H9 (cell line): ENCODE measurements at regions not wholly inside any gene's neighbourhood (a gene's known extent, or its start where the extent isn't known, plus 50 kb on each side); places are given as distances from the start of the nearest gene placed in this dataset.

ENCODE experiments used
- DNase-seq: peaks from one replicate; pipeline ENCODE4 v3.0.0-alpha.2; 2017
- H2AFZ ChIP-seq: one replicate; pipeline ENCODE4 v1.6.1; 2013; ENCODE audit warnings: mild to moderate bottlenecking, low read length, control low read depth, moderate library complexity
- H2AK5ac ChIP-seq: 2 replicates; pipeline ENCODE4 v1.6.1; 2013; ENCODE audit warnings: low read length, control low read depth, mixed read lengths; ENCODE audit not compliant: insufficient read length
- H2BK120ac ChIP-seq: one replicate; pipeline ENCODE4 v1.6.1; 2013; ENCODE audit warnings: low read depth, mild to moderate bottlenecking, low read length, control low read depth, inconsistent platforms; ENCODE audit not compliant: poor library complexity, severe bottlenecking
- H2BK12ac ChIP-seq: 2 replicates; pipeline ENCODE4 v1.6.1; 2013; ENCODE audit warnings: low read length, control low read depth, mixed read lengths, low read depth; ENCODE audit not compliant: insufficient read length
- H2BK15ac ChIP-seq: 2 replicates; pipeline ENCODE4 v1.6.1; 2013; ENCODE audit warnings: low read depth, low read length, control low read depth
- H2BK20ac ChIP-seq: one replicate; pipeline ENCODE4 v1.6.1; 2013; ENCODE audit warnings: low read depth, mild to moderate bottlenecking, low read length, control low read depth, inconsistent platforms; ENCODE audit not compliant: poor library complexity, severe bottlenecking
- H2BK5ac ChIP-seq: 2 replicates; pipeline ENCODE4 v1.6.1; 2013; ENCODE audit warnings: low read length, control low read depth, mixed read lengths; ENCODE audit not compliant: insufficient read length
- H3K14ac ChIP-seq: 2 replicates; pipeline ENCODE4 v1.6.1; 2013; ENCODE audit warnings: low read length, control low read depth; ENCODE audit not compliant: insufficient read depth
- H3K18ac ChIP-seq: 2 replicates; pipeline ENCODE4 v1.6.1; 2013; ENCODE audit warnings: low read depth, mild to moderate bottlenecking, mixed read lengths, low read length, control low read depth; ENCODE audit not compliant: insufficient read length
- H3K23ac ChIP-seq: 2 replicates; pipeline ENCODE4 v1.6.1; 2013; ENCODE audit warnings: low read length, control low read depth, mixed read lengths, low read depth; ENCODE audit not compliant: insufficient read length
- H3K23me2 ChIP-seq: 2 replicates; pipeline ENCODE4 v1.6.1; 2013; ENCODE audit warnings: low read depth, mild to moderate bottlenecking, mixed read lengths, low read length, control low read depth; ENCODE audit not compliant: insufficient read length, poor library complexity, severe bottlenecking
- H3K27ac ChIP-seq: 2 replicates; pipeline ENCODE4 v1.5.1; 2013; ENCODE audit warnings: low read length, control low read depth, mixed read lengths, low read depth; ENCODE audit not compliant: insufficient read length
- H3K27me3 ChIP-seq: 2 replicates; pipeline ENCODE4 v1.6.1; 2013; ENCODE audit warnings: low read length, control low read depth, inconsistent platforms; ENCODE audit not compliant: insufficient read depth
- H3K4ac ChIP-seq: 2 replicates; pipeline ENCODE4 v1.6.1; 2013; ENCODE audit warnings: low read depth, mild to moderate bottlenecking, control low read depth, inconsistent platforms, low read length, moderate library complexity
- H3K4me1 ChIP-seq: 2 replicates; pipeline ENCODE4 v1.6.1; 2013; ENCODE audit warnings: low read length, control low read depth, inconsistent platforms; ENCODE audit not compliant: insufficient read depth
- H3K4me2 ChIP-seq: 2 replicates; pipeline ENCODE4 v1.6.1; 2013; ENCODE audit warnings: low read length, control low read depth, mixed read lengths; ENCODE audit not compliant: insufficient read length, insufficient read depth
- H3K56ac ChIP-seq: 2 replicates; pipeline ENCODE4 v1.6.1; 2013; ENCODE audit warnings: low read depth, mild to moderate bottlenecking, mixed read lengths, low read length, control low read depth; ENCODE audit not compliant: insufficient read length
- H3K79me1 ChIP-seq: 2 replicates; pipeline ENCODE4 v1.6.1; 2013; ENCODE audit warnings: low read depth, mild to moderate bottlenecking, moderate library complexity, low read length, control low read depth, inconsistent platforms; ENCODE audit not compliant: insufficient read depth, poor library complexity, severe bottlenecking
- H3K79me2 ChIP-seq: 2 replicates; pipeline ENCODE4 v1.6.1; 2013; ENCODE audit warnings: low read length, control low read depth, inconsistent platforms; ENCODE audit not compliant: insufficient read depth
- H3K9ac ChIP-seq: 2 replicates; pipeline ENCODE4 v1.6.1; 2013; ENCODE audit warnings: low read length, control low read depth, mixed read lengths; ENCODE audit not compliant: insufficient read length; ENCODE audit errors: extremely low read depth
- H3K9me3 ChIP-seq: one replicate; pipeline ENCODE4 v1.6.1; 2013; ENCODE audit warnings: low read depth, low read length, inconsistent platforms; ENCODE audit not compliant: control insufficient read depth
- H3T11ph ChIP-seq: one replicate; pipeline ENCODE4 v1.6.1; 2013; ENCODE audit warnings: mild to moderate bottlenecking, low read length, control low read depth, inconsistent platforms
- H4K20me1 ChIP-seq: one replicate; pipeline ENCODE4 v1.6.1; 2013; ENCODE audit not compliant: control insufficient read depth, insufficient read length, insufficient read depth
- H4K5ac ChIP-seq: 2 replicates; pipeline ENCODE4 v1.6.1; 2013; ENCODE audit warnings: low read depth, mild to moderate bottlenecking, mixed read lengths, low read length, control low read depth; ENCODE audit not compliant: insufficient read length
- H4K8ac ChIP-seq: replicated peaks from 2 replicates; pipeline ENCODE4 v1.6.1; 2013; ENCODE audit warnings: low read length, control low read depth, mixed read lengths, low read depth; ENCODE audit not compliant: insufficient read length
- H4K91ac ChIP-seq: 2 replicates; pipeline ENCODE4 v1.6.1; 2013; ENCODE audit warnings: low read depth, mild to moderate bottlenecking, moderate library complexity, mixed read lengths, low read length, control low read depth; ENCODE audit not compliant: insufficient read length
- H3K27ac Mint-ChIP-seq, 3 experiments: 2 replicates in 2 of 3; 3 replicates in 1 of 3; pipeline ENCODE4 v1.8.0; 2020 to 2021; ENCODE audit warnings: mixed read lengths in 3 of 3, mild to moderate bottlenecking in 1 of 3, moderate library complexity in 1 of 3
- H3K27me3 Mint-ChIP-seq: 2 replicates; pipeline ENCODE4 v1.8.0; 2021; ENCODE audit warnings: low read depth, mild to moderate bottlenecking, moderate library complexity, mixed read lengths
- H3K36me3 Mint-ChIP-seq, 3 experiments: 2 replicates in 2 of 3; 3 replicates in 1 of 3; pipeline ENCODE4 v1.8.0; 2020 to 2021; ENCODE audit warnings: low read depth in 3 of 3, mixed read lengths in 3 of 3; ENCODE audit not compliant: insufficient read depth in 1 of 3
- H3K4me1 Mint-ChIP-seq, 2 experiments: 2 replicates each; pipeline ENCODE4 v1.8.0; 2020; ENCODE audit warnings: mixed read lengths in 2 of 2
- H3K4me3 Mint-ChIP-seq, 2 experiments: 2 replicates in 1 of 2; 3 replicates in 1 of 2; pipeline ENCODE4 v1.8.0; 2020 to 2021; ENCODE audit warnings: mild to moderate bottlenecking in 2 of 2, mixed read lengths in 2 of 2, moderate library complexity in 1 of 2
- H3K9me3 Mint-ChIP-seq, 2 experiments: 2 replicates in 1 of 2; 3 replicates in 1 of 2; pipeline ENCODE4 v1.8.0; 2020; ENCODE audit warnings: mild to moderate bottlenecking in 2 of 2, mixed read lengths in 2 of 2, moderate library complexity in 1 of 2
- WGBS: extraction: QIAGEN DNeasy Blood & Tissue Kit; methylation state at CpG from one replicate; pipeline ENCODE4 v1.1.7; 2013; ENCODE audit warnings: missing lambda C conversion rate, low lambda C conversion rate, mixed read lengths; ENCODE audit not compliant: insufficient read length; ENCODE audit errors: extremely low coverage; 5-methylcytosine and 5-hydroxymethylcytosine counted together
- TF ChIP-seq, protein P1 (sequence below): fragments of 200-600 bp; sonication (generic); conservative IDR thresholded peaks from 3 replicates; pipeline ENCODE4 v1.8.0; 2021; ENCODE audit warnings: antibody characterized with exemption, mild to moderate bottlenecking

DNA sequence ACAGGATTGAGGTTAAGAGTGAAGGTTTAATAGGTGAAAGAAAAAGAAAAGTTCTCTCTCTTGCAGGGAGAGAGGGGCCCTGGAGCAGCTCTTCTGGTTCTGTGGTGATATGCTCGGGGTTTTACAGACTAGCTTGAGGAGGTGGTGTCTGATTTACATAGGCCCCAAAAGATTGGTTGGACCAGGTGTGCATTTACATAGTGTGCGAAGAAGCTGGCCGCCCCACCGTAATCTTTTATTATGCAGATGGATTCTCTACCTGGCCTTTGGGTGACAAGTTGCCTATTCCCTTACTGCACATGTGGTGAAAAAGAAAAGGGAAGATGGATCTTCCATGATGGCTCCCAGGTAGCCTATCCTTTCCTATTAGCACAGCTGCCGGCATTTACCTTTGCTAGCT lies 219.9 kb upstream of the GRIA4 start:
- Histone ChIP-seq H4K5ac (no peak overlapping the region), H2BK15ac (no peak overlapping the region), H3K23ac (no peak overlapping the region), H3K9ac (no peak overlapping the region), H3T11ph (no peak overlapping the region), H2BK5ac (no peak overlapping the region), H3K56ac (no peak overlapping the region), H3K4me2 (peak overlapping the region; percentile 13), H3K79me2 (no peaks in the 10 kb centered on the region), H3K23me2 (no peaks in the 10 kb centered on the region), H4K20me1 (no peaks in the 10 kb centered on the region), H2BK12ac (no peak overlapping the region), H2BK20ac (no peak overlapping the region), H3K4me1 (no peaks in the 10 kb centered on the region), H3K79me1 (no peaks in the 10 kb centered on the region), H2BK120ac (no peak overlapping the region), H3K14ac (no peak overlapping the region), H3K9me3 (no peaks in the 10 kb centered on the region), H3K4ac (no peak overlapping the region), H2AK5ac (no peak overlapping the region), H2AFZ (peak overlapping the region; percentile 34), H3K18ac (no peak overlapping the region), H4K91ac (no peak overlapping the region), H4K8ac (no peak overlapping the region), H3K27ac (peak overlapping the region; percentile 62), H3K27me3 (no peaks in the 10 kb centered on the region; the same call in 1 of the 2 replicates)
- Mint-ChIP-seq H3K4me1 (peaks cover 24 to 25% of the 10 kb centered on the region in 2 experiments), H3K4me3 (no peak overlapping the region), H3K9me3 (no peaks in the 10 kb centered on the region), H3K27ac (peak overlapping the region; percentile 79 to 94 (median 89); a peak in 6 of 7 replicates), H3K27me3 (no peaks in the 10 kb centered on the region), H3K36me3 (no peaks in the 10 kb centered on the region)
- WGBS: no CpG with 5 or more reads among the region's 5 CpGs
- peak; percentile 77 for DNase-seq
- TF ChIP-seq, protein P1, sequence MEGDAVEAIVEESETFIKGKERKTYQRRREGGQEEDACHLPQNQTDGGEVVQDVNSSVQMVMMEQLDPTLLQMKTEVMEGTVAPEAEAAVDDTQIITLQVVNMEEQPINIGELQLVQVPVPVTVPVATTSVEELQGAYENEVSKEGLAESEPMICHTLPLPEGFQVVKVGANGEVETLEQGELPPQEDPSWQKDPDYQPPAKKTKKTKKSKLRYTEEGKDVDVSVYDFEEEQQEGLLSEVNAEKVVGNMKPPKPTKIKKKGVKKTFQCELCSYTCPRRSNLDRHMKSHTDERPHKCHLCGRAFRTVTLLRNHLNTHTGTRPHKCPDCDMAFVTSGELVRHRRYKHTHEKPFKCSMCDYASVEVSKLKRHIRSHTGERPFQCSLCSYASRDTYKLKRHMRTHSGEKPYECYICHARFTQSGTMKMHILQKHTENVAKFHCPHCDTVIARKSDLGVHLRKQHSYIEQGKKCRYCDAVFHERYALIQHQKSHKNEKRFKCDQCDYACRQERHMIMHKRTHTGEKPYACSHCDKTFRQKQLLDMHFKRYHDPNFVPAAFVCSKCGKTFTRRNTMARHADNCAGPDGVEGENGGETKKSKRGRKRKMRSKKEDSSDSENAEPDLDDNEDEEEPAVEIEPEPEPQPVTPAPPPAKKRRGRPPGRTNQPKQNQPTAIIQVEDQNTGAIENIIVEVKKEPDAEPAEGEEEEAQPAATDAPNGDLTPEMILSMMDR: no peak
